Smooth muscle cell (in vitro differentiated cells): ENCODE measurements at regions not wholly inside any gene's neighbourhood (a gene's known extent, or its start where the extent isn't known, plus 50 kb on each side); places are given as distances from the start of the nearest gene placed in this dataset.

Source experiments
- DNase-seq: peaks from one replicate; lab custom pipeline; 2025; ENCODE audit not compliant: unreplicated experiment; lab: John Stamatoyannopoulos, UW
- H2AFZ ChIP-seq: fragments of 200-600 bp; sonication (generic); 2 replicates; pipeline ENCODE4 v1.6.0; 2016; ENCODE audit warnings: antibody characterized with exemption, low read depth, mild to moderate bottlenecking
- H3F3A ChIP-seq: fragments of 200-600 bp; sonication (generic); 2 replicates; pipeline ENCODE4 v1.6.0; 2017; ENCODE audit warnings: antibody characterized with exemption, low read depth
- H3K27ac ChIP-seq: fragments of 200-600 bp; sonication (generic); 2 replicates; pipeline ENCODE4 v1.5.1; 2016; ENCODE audit warnings: low read depth, mild to moderate bottlenecking
- H3K27me3 ChIP-seq: fragments of 200-600 bp; sonication (generic); 2 replicates; pipeline ENCODE4 v1.6.1; 2016; ENCODE audit warnings: low read depth, mild to moderate bottlenecking
- H3K36me3 ChIP-seq: fragments of 200-600 bp; sonication (generic); 2 replicates; pipeline ENCODE4 v1.5.1; 2016; ENCODE audit warnings: low read depth
- H3K4me1 ChIP-seq: fragments of 200-600 bp; sonication (generic); 2 replicates; pipeline ENCODE4 v1.5.1; 2016; ENCODE audit warnings: low read depth
- H3K4me2 ChIP-seq: fragments of 200-600 bp; sonication (generic); 2 replicates; pipeline ENCODE4 v1.6.0; 2016; ENCODE audit warnings: mild to moderate bottlenecking
- H3K4me3 ChIP-seq: fragments of 200-600 bp; sonication (generic); 2 replicates; pipeline ENCODE4 v1.5.1; 2016; ENCODE audit warnings: mild to moderate bottlenecking
- H3K79me2 ChIP-seq: fragments of 200-600 bp; sonication (generic); 2 replicates; pipeline ENCODE4 v1.6.0; 2016; ENCODE audit warnings: low read depth, mild to moderate bottlenecking
- H3K9ac ChIP-seq: fragments of 200-600 bp; sonication (generic); 2 replicates; pipeline ENCODE4 v1.6.0; 2016; ENCODE audit warnings: low read depth
- H3K9me3 ChIP-seq: fragments of 200-600 bp; sonication (generic); replicated peaks from 2 replicates; pipeline ENCODE4 v1.5.1; 2016; ENCODE audit warnings: low read depth
- H4K20me1 ChIP-seq: fragments of 200-600 bp; sonication (generic); 2 replicates; pipeline ENCODE4 v1.6.0; 2016; ENCODE audit warnings: low read depth
- CTCF ChIP-seq: fragments of 200-600 bp; sonication (generic); IDR thresholded peaks from 2 replicates; pipeline ENCODE4 v1.5.1; 2017; ENCODE audit warnings: borderline replicate concordance, mild to moderate bottlenecking, antibody characterized with exemption; ENCODE audit not compliant: insufficient read depth, poor library complexity, severe bottlenecking
- WGBS: methylation state at CpG from one replicate; pipeline ENCODE4 v1.1.7; 2016; ENCODE audit warnings: low lambda C conversion rate; 5-methylcytosine and 5-hydroxymethylcytosine counted together

DNA sequence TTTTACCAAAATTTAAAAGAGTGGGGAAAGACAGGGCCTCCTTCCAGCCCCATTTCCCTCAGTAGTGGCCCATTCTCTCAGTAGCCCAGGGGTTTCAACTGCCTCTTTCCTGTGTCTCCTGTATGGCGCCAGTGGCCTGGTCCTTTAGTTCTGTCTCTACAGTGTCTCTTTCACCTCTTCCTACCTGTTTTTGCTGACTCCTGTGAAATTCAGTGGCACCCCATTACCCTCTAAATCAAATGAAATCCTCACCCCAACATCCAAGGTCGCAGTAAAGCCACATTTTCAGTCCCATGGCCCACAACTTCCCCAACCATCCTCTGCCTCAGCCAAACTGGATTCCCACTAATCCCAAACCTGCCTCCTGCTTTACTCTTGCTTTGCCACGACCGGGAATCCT, 200.7 kb downstream of the IPMK start:
- H3F3A ChIP-seq, result no peaks in the 10 kb centered on the region
- no peaks in the 10 kb centered on the region for H4K20me1 ChIP-seq
- H3K9me3 ChIP-seq, result no peaks in the 10 kb centered on the region
- H3K4me1 ChIP-seq, result no peaks in the 10 kb centered on the region
- H3K27me3 ChIP-seq, result no peaks in the 10 kb centered on the region
- H3K9ac ChIP-seq, result no peak overlapping the region
- no peaks in the 10 kb centered on the region for H3K79me2 ChIP-seq
- no peak overlapping the region for H2AFZ ChIP-seq
- DNase-seq, result no peak
- no peak for TF ChIP-seq CTCF
- H3K4me2 ChIP-seq, result no peak overlapping the region
- H3K36me3 ChIP-seq, result no peaks in the 10 kb centered on the region
- H3K27ac ChIP-seq, result no peak overlapping the region
- no peak overlapping the region for H3K4me3 ChIP-seq
- 67% methylated on average over 4 of the region's 4 CpGs for WGBS

DNA sequence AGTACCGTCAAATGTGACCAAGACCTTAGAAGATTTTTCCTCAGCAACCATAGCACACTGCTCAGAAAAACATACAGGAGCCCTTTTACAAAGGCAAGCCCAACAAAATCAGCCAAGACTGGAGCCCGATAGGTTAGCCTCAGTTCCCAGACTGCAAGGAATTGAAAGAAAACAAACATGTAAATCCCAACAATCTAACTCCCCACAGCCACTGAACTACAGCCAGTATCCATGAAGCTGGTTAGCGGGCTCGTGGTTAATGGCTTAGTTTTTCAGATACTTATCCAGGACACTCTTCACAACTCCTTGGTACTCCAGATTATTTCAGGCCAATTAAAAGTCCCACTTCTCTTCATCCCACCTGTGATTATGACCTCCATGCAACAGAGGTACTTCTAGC, 201.6 kb downstream of the IPMK start:
- 50% methylated on average over 4 of the region's 4 CpGs for WGBS
- H3K4me3 ChIP-seq, result no peak overlapping the region
- no peaks in the 10 kb centered on the region for H3K79me2 ChIP-seq
- no peaks in the 10 kb centered on the region for H3K27me3 ChIP-seq
- H3K9ac ChIP-seq, result no peak overlapping the region
- no peak for DNase-seq
- H4K20me1 ChIP-seq, result no peaks in the 10 kb centered on the region
- H3K27ac ChIP-seq, result no peak overlapping the region
- H3K9me3 ChIP-seq, result no peaks in the 10 kb centered on the region
- H3K36me3 ChIP-seq, result no peaks in the 10 kb centered on the region
- H3F3A ChIP-seq, result no peaks in the 10 kb centered on the region
- TF ChIP-seq CTCF, result no peak
- H3K4me2 ChIP-seq, result peak overlapping the region; percentile 75
- no peaks in the 10 kb centered on the region for H3K4me1 ChIP-seq
- no peak overlapping the region for H2AFZ ChIP-seq

GRCh38 chr10:58065529-58065815, 202.2 kb downstream of the IPMK start:
- H3K4me1 ChIP-seq, result no peaks in the 10 kb centered on the region
- no peak for TF ChIP-seq CTCF

GRCh38 chr10:58064714-58065528, 202.8 kb downstream of the IPMK start:
- H3K9me3 ChIP-seq, result no peaks in the 10 kb centered on the region
- H3K9ac ChIP-seq, result no peak overlapping the region
- H4K20me1 ChIP-seq, result no peaks in the 10 kb centered on the region
- no peak overlapping the region for H3K27ac ChIP-seq
- H3K4me3 ChIP-seq, result peak overlapping the region; percentile 3
- DNase-seq, result no peak
- peak; percentile 89 for TF ChIP-seq CTCF
- no peaks in the 10 kb centered on the region for H3K36me3 ChIP-seq
- no peaks in the 10 kb centered on the region for H3F3A ChIP-seq
- no peaks in the 10 kb centered on the region for H3K27me3 ChIP-seq
- no peaks in the 10 kb centered on the region for H3K4me1 ChIP-seq
- peak overlapping the region; percentile 70 for H2AFZ ChIP-seq
- WGBS, result 43% methylated on average over 4 of the region's 4 CpGs
- peak overlapping the region; percentile 75 for H3K4me2 ChIP-seq
- H3K79me2 ChIP-seq, result no peaks in the 10 kb centered on the region

More at GRCh38 chr10:58065529-58065815, 202.2 kb downstream of the IPMK start:
- Histone ChIP-seq H3K9me3 (no peaks in the 10 kb centered on the region), H3K27ac (no peak overlapping the region), H3K27me3 (no peaks in the 10 kb centered on the region), H3K36me3 (no peaks in the 10 kb centered on the region), H2AFZ (peak overlapping the region; percentile 70), H3K4me3 (peak overlapping the region; percentile 3), H3F3A (no peaks in the 10 kb centered on the region), H3K4me2 (peak overlapping the region; percentile 75), H4K20me1 (no peaks in the 10 kb centered on the region), H3K79me2 (no peaks in the 10 kb centered on the region), H3K9ac (no peak overlapping the region)
- no peak for DNase-seq
- 40% methylated on average over 6 of the region's 6 CpGs for WGBS
